Stomach (tissue), 8 donors: ENCODE measurements at regions not wholly inside any gene's neighbourhood (a gene's known extent, or its start where the extent isn't known, plus 50 kb on each side); places are given as distances from the start of the nearest gene placed in this dataset.

Experiments
- DNase-seq, 2 donors: peaks; one replicate each; pipeline versions ENCODE4 v3.0.0 to v3.0.0-alpha.2; 2013 to 2019
- H3K27ac ChIP-seq, 5 donors: fragments of 200-600 bp in 4 of 5; sonication (generic) in 4 of 5; one replicate each; pipeline ENCODE4 v1.5.1; 2013 to 2019; ENCODE audit warnings: mild to moderate bottlenecking in 1 of 5, moderate library complexity in 1 of 5
- H3K27me3 ChIP-seq, 3 donors: fragments of 200-600 bp; sonication (generic); one replicate each; pipeline ENCODE4 v1.5.1; 2017 to 2019; ENCODE audit warnings: mixed run types in 1 of 3
- H3K36me3 ChIP-seq, 4 donors: fragments of 200-600 bp; sonication (generic); 1 replicate in 3 of 4; 2 replicates in 1 of 4; pipeline ENCODE4 v1.5.1; 2016 to 2019
- H3K4me1 ChIP-seq, 4 donors: fragments of 200-600 bp; sonication (generic); one replicate each; pipeline ENCODE4 v1.5.1; 2016 to 2019
- H3K4me3 ChIP-seq, 4 donors: fragments of 200-600 bp; sonication (generic) in 3 of 4; one replicate each; pipeline ENCODE4 v1.5.1; 2016 to 2019; ENCODE audit warnings: mild to moderate bottlenecking in 1 of 4
- H3K9me3 ChIP-seq, 4 donors: fragments of 200-600 bp; sonication (generic); one replicate each; pipeline ENCODE4 v1.5.1; 2016 to 2019
- CTCF ChIP-seq, 7 experiments: fragments of 450-650 bp in 4 of 7; fragments of 200-600 bp in 3 of 7; sonication (generic) in 3 of 7; IDR thresholded peaks; one replicate each; pipeline ENCODE4 v1.5.1; 2016 to 2019; ENCODE audit warnings: antibody characterized with exemption in 7 of 7, control low read depth in 2 of 7, mild to moderate bottlenecking in 1 of 7
- EP300 ChIP-seq: sonication (generic); formaldehyde crosslinking; IDR thresholded peaks from one replicate; pipeline ENCODE4 v1.6.1; 2017; ENCODE audit warnings: antibody characterized with exemption
- POLR2A ChIP-seq, 4 donors: fragments of 450-650 bp; IDR thresholded peaks; one replicate each; pipeline ENCODE4 v1.6.1; 2016; ENCODE audit warnings: antibody characterized with exemption in 4 of 4, control low read depth in 2 of 4, mild to moderate bottlenecking in 1 of 4, moderate library complexity in 1 of 4
- POLR2AphosphoS5 ChIP-seq, 3 donors: sonication (generic); formaldehyde crosslinking; IDR thresholded peaks; one replicate each; pipeline ENCODE4 v1.6.1; 2016; ENCODE audit warnings: antibody characterized with exemption in 3 of 3
- WGBS, 5 donors: extraction: QIAGEN DNeasy Blood & Tissue Kit in 3 of 5; methylation state at CpG; one replicate each; pipeline versions ENCODE4 v1.1.5 to v1.1.7; 2013 to 2018; 5-methylcytosine and 5-hydroxymethylcytosine counted together
- intact Hi-C: fragments of 100-400 bp; cut with DNase I; formaldehyde crosslinking; loops from one replicate; pipeline ENCODE4 v1.15.1; 2023; ENCODE audit warnings: low total_unique reads
- donor health status: healthy with polysubstance abuse.
- donor health status: Bipolar disorder and iron deficiency.
- donor health status: healthy.

DNA sequence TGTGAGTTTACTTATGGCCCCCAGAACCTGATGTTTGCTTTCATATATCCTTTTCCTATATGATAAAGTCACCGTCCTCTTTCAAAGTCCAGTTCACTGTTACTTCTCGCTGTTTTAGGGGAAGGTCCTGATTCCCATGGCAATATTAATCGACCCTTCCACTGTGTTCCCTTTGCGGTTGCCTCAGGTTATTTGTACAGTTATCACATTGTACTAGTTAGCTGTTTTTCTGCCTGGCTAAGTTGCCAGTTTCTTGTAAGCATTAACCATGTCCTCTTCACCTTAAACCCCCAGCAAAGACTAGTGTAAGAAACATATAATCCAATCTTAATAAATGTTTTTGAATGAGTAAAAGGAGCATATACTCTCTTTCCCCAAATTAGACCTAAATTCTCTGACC, 115.0 kb upstream of the PPFIA2 start:
- DNase-seq = no peak
- Histone ChIP-seq H3K4me1 (peaks cover 0 to 7% (median 0%) of the 10 kb centered on the region in 4 donors), H3K27ac (no peak overlapping the region), H3K4me3 (no peak overlapping the region), H3K9me3 (no peaks in the 10 kb centered on the region), H3K27me3 (no peaks in the 10 kb centered on the region), H3K36me3 (no peaks in the 10 kb centered on the region)
- WGBS, 5 donors = 23 to 63% (median 51%) methylated on average over 4 of the region's 4 CpGs
- intact Hi-C loops = no loop called here
- TF ChIP-seq EP300 = no peak
- TF ChIP-seq POLR2A (IDR thresholded peaks at IDR 0.05) = no peak
- TF ChIP-seq CTCF (IDR thresholded peaks at IDR 0.05) = no peak
- TF ChIP-seq POLR2AphosphoS5 (IDR thresholded peaks at IDR 0.05) = no peak

GRCh38 chr12:81872400-81872799, 113.2 kb upstream of the PPFIA2 start:
- H3K36me3 ChIP-seq = no peaks in the 10 kb centered on the region
- peaks cover 0 to 8% (median 0%) of the 10 kb centered on the region in 4 donors for H3K4me1 ChIP-seq
- TF ChIP-seq CTCF (IDR thresholded peaks at IDR 0.05) = no peak
- TF ChIP-seq EP300 = no peak
- TF ChIP-seq POLR2A (IDR thresholded peaks at IDR 0.05) = no peak
- no peak for TF ChIP-seq POLR2AphosphoS5 (IDR thresholded peaks at IDR 0.05)
- intact Hi-C loops = no loop called here
- DNase-seq = no peak
- H3K9me3 ChIP-seq = no peaks in the 10 kb centered on the region
- H3K27me3 ChIP-seq = no peaks in the 10 kb centered on the region
- WGBS, 5 donors = 48 to 55% (median 50%) methylated on average over 1 of the region's 1 CpG
- no peak overlapping the region for H3K27ac ChIP-seq
- H3K4me3 ChIP-seq = no peak overlapping the region

GRCh38 chr12:81866081-81866480, 106.9 kb upstream of the PPFIA2 start:
- intact Hi-C loops = no loop called here
- H3K9me3 ChIP-seq = no peaks in the 10 kb centered on the region

DNA sequence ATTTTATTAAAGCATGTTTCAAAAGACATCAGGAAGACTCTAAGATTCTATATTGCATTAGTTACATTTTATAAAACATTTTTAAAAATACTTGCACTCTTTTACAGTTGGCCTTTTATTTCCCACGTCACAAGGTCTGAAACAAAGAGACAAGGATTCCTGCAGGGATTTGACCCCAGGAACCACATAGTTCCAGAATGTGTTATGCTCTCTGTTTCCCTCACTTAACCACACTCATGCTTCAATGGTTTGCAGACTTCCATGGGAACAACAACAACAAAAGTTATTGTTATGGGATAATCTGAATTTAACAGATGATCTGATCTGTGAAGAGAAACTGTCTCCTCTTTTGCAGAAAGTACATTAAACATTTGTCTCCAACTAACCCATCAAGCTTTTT, 104.3 kb upstream of the PPFIA2 start:
- H3K36me3 ChIP-seq = no peaks in the 10 kb centered on the region
- no peak overlapping the region for H3K4me3 ChIP-seq
- H3K27me3 ChIP-seq = no peaks in the 10 kb centered on the region
- intact Hi-C loops = no loop called here
- DNase-seq = no peak
- H3K4me1 ChIP-seq = peaks cover 0 to 10% (median 3%) of the 10 kb centered on the region in 4 donors
- whole genome bisulfite sequencing, 5 donors = 53 to 91% (median 72%) methylated on average over 1 of the region's 1 CpG
- no peak for TF ChIP-seq POLR2A (IDR thresholded peaks at IDR 0.05)
- no peak for TF ChIP-seq POLR2AphosphoS5 (IDR thresholded peaks at IDR 0.05)
- no peak for TF ChIP-seq CTCF (IDR thresholded peaks at IDR 0.05)
- no peak for TF ChIP-seq EP300
- no peak overlapping the region for H3K27ac ChIP-seq
- H3K9me3 ChIP-seq = no peaks in the 10 kb centered on the region

More at GRCh38 chr12:81866081-81866480, 106.9 kb upstream of the PPFIA2 start:
- Histone ChIP-seq H3K27me3 (no peaks in the 10 kb centered on the region), H3K4me3 (no peak overlapping the region), H3K4me1 (peaks cover 0 to 8% (median 0%) of the 10 kb centered on the region in 4 donors), H3K36me3 (no peaks in the 10 kb centered on the region), H3K27ac (no peak overlapping the region)
- WGBS, 5 donors = 75 to 100% (median 88%) methylated on average over 1 of the region's 1 CpG
- TF ChIP-seq CTCF (IDR thresholded peaks at IDR 0.05) (no peak), EP300 (no peak), POLR2A (IDR thresholded peaks at IDR 0.05) (no peak), POLR2AphosphoS5 (IDR thresholded peaks at IDR 0.05) (no peak)
- no peak for DNase-seq
